IMR-90 (cell line): ENCODE measurements at regions not wholly inside any gene's neighbourhood (a gene's known extent, or its start where the extent isn't known, plus 50 kb on each side); places are given as distances from the start of the nearest gene placed in this dataset.

Source experiments
- BHLHE40 ChIP-seq: fragments of 150-350 bp; IDR thresholded peaks from 2 replicates; pipeline ENCODE4 v1.6.1; 2016; ENCODE audit warnings: mild to moderate bottlenecking, low read depth, low read length
- CEBPB ChIP-seq: IDR thresholded peaks from 2 replicates; pipeline ENCODE4 v1.6.1; 2012; ENCODE audit warnings: low read depth, low read length, improper control_type of control experiment
- FOS ChIP-seq: fragments of 150-350 bp; IDR thresholded peaks from 2 replicates; pipeline ENCODE4 v1.6.1; 2016; ENCODE audit warnings: low read depth, low read length
- MAFK ChIP-seq: IDR thresholded peaks from 2 replicates; pipeline ENCODE4 v1.6.1; 2012; ENCODE audit warnings: low read depth, low read length, improper control_type of control experiment
- MXI1 ChIP-seq: IDR thresholded peaks from 2 replicates; pipeline ENCODE4 v1.6.1; 2012; ENCODE audit warnings: low read depth, mild to moderate bottlenecking, low read length, moderate library complexity, borderline replicate concordance
- NFE2L2 ChIP-seq: fragments of 150-350 bp; IDR thresholded peaks from 2 replicates; pipeline ENCODE4 v1.6.1; 2016; ENCODE audit warnings: low read depth, mild to moderate bottlenecking, low read length
- POLR2A ChIP-seq: IDR thresholded peaks from 2 replicates; pipeline ENCODE4 v1.6.1; 2012; ENCODE audit warnings: mild to moderate bottlenecking, low read depth, low read length
- RAD21 ChIP-seq: IDR thresholded peaks from 2 replicates; pipeline ENCODE4 v1.6.1; 2012; ENCODE audit warnings: low read length, improper control_type of control experiment
- RCOR1 ChIP-seq: IDR thresholded peaks from 2 replicates; pipeline ENCODE4 v1.6.1; 2012; ENCODE audit warnings: mild to moderate bottlenecking, low read length, improper control_type of control experiment; ENCODE audit not compliant: insufficient replicate concordance
- SMC3 ChIP-seq: fragments of 150-350 bp; IDR thresholded peaks from 2 replicates; pipeline ENCODE4 v1.6.1; 2016; ENCODE audit warnings: low read depth, mild to moderate bottlenecking, antibody characterized with exemption, low read length, moderate library complexity
- TF ChIP-seq, protein P1 (sequence below): conservative IDR thresholded peaks from 2 replicates; pipeline ENCODE4 v1.5.1; 2012; ENCODE audit warnings: mild to moderate bottlenecking, low read depth, low read length, improper control_type of control experiment
- TF ChIP-seq, protein P2 (sequence below): fragments of 150-350 bp; IDR thresholded peaks from 2 replicates; pipeline ENCODE4 v1.6.1; 2017; ENCODE audit warnings: mild to moderate bottlenecking, antibody characterized with exemption, low read length, low read depth
- TF ChIP-seq, protein P3 (sequence below): fragments of 150-350 bp; IDR thresholded peaks from 2 replicates; pipeline ENCODE4 v1.6.1; 2016; ENCODE audit warnings: low read depth, mild to moderate bottlenecking, low read length, moderate library complexity, borderline replicate concordance

DNA sequence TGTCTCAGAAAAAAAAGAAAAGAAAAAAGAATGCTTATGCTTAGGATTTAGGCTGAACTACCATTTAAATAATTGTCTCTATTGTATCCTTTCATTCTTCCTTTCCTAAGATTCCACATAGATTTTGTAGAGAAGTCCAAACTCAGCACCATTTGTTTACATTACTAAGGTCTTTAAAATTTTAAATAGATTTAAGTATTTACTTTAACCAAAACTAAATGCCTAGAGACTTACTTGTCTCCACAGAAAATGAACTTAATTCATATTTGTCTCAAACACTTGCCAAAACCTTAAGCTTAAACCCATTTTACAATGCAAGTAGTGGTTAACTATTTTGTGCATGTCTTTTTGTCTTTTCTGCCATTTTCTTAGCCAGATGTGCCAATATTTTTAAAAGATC lies 54.1 kb upstream of the ABI1 start:
- TF ChIP-seq, protein P1, sequence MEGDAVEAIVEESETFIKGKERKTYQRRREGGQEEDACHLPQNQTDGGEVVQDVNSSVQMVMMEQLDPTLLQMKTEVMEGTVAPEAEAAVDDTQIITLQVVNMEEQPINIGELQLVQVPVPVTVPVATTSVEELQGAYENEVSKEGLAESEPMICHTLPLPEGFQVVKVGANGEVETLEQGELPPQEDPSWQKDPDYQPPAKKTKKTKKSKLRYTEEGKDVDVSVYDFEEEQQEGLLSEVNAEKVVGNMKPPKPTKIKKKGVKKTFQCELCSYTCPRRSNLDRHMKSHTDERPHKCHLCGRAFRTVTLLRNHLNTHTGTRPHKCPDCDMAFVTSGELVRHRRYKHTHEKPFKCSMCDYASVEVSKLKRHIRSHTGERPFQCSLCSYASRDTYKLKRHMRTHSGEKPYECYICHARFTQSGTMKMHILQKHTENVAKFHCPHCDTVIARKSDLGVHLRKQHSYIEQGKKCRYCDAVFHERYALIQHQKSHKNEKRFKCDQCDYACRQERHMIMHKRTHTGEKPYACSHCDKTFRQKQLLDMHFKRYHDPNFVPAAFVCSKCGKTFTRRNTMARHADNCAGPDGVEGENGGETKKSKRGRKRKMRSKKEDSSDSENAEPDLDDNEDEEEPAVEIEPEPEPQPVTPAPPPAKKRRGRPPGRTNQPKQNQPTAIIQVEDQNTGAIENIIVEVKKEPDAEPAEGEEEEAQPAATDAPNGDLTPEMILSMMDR, result no peak
- TF ChIP-seq SMC3 (no peak), POLR2A (no peak), FOS (no peak), CEBPB (no peak), MXI1 (no peak), MAFK (no peak), BHLHE40 (no peak), RCOR1 (no peak), NFE2L2 (no peak), RAD21 (no peak)
- TF ChIP-seq, protein P2, sequence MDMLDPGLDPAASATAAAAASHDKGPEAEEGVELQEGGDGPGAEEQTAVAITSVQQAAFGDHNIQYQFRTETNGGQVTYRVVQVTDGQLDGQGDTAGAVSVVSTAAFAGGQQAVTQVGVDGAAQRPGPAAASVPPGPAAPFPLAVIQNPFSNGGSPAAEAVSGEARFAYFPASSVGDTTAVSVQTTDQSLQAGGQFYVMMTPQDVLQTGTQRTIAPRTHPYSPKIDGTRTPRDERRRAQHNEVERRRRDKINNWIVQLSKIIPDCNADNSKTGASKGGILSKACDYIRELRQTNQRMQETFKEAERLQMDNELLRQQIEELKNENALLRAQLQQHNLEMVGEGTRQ, result no peak
- TF ChIP-seq, protein P3, sequence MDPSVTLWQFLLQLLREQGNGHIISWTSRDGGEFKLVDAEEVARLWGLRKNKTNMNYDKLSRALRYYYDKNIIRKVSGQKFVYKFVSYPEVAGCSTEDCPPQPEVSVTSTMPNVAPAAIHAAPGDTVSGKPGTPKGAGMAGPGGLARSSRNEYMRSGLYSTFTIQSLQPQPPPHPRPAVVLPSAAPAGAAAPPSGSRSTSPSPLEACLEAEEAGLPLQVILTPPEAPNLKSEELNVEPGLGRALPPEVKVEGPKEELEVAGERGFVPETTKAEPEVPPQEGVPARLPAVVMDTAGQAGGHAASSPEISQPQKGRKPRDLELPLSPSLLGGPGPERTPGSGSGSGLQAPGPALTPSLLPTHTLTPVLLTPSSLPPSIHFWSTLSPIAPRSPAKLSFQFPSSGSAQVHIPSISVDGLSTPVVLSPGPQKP, result no peak
